ENCODE measurements at regions not wholly inside any gene's neighbourhood (a gene's known extent, or its start where the extent isn't known, plus 50 kb on each side); places are given as distances from the start of the nearest gene placed in this dataset.

DNA sequence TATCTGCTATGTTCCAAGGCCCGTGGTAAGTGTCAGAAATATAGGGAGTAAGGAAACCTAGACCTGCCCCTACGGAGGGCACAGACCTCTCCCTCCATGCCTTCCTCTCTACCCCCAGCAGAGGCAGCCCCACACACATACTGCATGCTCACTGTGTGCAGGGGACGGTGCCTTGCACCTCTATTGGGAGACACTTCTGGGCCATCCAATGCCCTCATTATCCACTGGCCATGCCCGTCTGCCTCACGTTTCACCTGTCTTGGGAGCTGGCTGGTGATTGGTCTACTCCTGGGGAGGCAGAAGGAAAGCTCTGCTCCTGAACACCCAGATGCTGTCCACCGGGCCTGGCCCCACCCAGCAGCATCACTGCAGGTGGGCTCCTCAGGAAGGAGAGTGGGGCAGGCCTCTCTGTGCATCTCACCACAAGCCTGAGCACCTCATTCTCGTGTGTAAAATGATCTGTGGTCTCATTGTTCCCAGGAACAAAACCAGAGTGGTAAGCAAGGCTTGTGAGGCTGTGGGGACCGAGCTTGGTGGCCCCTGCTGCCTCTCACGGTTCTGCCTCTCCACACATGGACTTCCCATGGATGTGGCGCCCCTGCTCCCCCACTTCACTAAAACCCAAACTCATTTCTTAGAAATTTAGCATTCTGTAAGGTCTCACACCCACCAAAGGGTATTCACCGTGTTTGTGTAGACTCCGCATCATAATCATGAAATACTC, 312.5 kb upstream of the HS6ST1 start:
- H3K36me3 Mint-ChIP-seq (ENCODE audit: unreplicated experiment) = no peaks in the 10 kb centered on the region
- DNase-seq = peak; percentile 8
- peaks cover 11% of the 10 kb centered on the region for H3K9me3 Mint-ChIP-seq (ENCODE audit: unreplicated experiment)
- TF ChIP-seq CTCF (IDR thresholded peaks at IDR 0.05; ENCODE audit: partially characterized antibody, unreplicated experiment) = no peak
- H3K4me1 Mint-ChIP-seq (ENCODE audit: low read depth, unreplicated experiment) = peaks cover 44% of the 10 kb centered on the region
- H3K27me3 Mint-ChIP-seq (ENCODE audit: unreplicated experiment) = peaks cover 7% of the 10 kb centered on the region
- no peak overlapping the region for H3K4me3 Mint-ChIP-seq (ENCODE audit: unreplicated experiment)
- H3K27ac Mint-ChIP-seq (ENCODE audit: unreplicated experiment) = no peak overlapping the region

DNA sequence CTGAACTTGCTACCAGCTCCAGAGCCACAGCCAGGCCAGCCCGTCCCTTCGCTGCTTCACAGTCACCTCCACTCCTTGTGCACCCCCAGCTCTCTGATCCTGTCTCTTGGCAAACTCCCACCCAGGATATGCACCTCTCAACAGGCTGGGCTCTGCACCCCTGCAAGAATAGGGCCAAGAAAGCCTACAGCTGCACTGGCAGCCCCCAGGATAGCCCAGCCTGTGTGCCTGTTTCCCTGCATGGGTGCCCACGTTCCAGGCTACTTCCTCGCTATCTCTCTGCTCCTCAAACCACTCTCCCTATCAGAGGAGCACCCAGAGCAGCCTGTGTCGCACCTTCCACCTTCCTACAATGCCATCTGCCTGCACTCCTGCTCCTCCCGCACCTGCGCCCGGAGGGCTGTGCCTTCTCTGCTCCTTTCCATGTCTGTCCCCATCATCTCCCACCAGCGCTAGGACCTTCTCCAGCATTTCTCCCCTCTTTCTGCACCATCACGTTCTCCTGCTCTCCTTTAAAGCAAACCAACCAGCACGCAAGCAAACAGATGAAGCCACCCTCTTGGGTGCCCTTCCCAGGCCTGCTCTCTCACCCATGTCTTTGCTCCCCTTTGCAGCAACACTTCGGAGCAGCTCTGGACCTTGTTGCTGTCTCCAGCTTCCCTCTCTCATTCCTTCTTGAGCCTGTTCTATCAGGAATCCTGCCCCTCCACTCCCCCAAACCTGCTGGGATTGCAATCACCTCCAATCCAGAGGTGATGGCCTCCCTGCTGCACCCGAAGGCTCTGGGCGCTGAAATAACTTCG, 313.2 kb upstream of the HS6ST1 start:
- peaks cover 9% of the 10 kb centered on the region for H3K9me3 Mint-ChIP-seq (ENCODE audit: unreplicated experiment)
- no peaks in the 10 kb centered on the region for H3K36me3 Mint-ChIP-seq (ENCODE audit: unreplicated experiment)
- no peak for TF ChIP-seq CTCF (IDR thresholded peaks at IDR 0.05; ENCODE audit: partially characterized antibody, unreplicated experiment)
- peak overlapping the region; percentile 13 for H3K27ac Mint-ChIP-seq (ENCODE audit: unreplicated experiment)
- H3K4me3 Mint-ChIP-seq (ENCODE audit: unreplicated experiment) = peak overlapping the region; percentile 46
- peaks cover 36% of the 10 kb centered on the region for H3K4me1 Mint-ChIP-seq (ENCODE audit: low read depth, unreplicated experiment)
- peak; percentile 10 for DNase-seq
- H3K27me3 Mint-ChIP-seq (ENCODE audit: unreplicated experiment) = peaks cover 3% of the 10 kb centered on the region

DNA sequence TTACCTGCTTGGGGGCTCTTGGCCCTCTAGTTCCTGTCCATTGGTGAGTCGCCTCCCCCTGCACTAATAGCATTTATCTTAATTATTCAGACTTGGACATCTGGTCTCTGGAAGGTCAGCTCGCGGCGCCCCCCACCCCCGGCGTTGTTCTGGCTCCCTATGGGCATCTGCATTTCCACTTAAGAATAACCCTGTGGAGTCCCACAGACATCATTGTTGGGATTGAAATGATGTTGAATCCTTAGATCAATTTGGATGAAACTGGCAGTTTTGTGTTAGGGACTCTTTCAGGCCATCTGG, 313.8 kb upstream of the HS6ST1 start:
- Mint-ChIP-seq H3K4me3 (ENCODE audit: unreplicated experiment) (peak overlapping the region; percentile 46), H3K36me3 (ENCODE audit: unreplicated experiment) (no peaks in the 10 kb centered on the region)

DNA sequence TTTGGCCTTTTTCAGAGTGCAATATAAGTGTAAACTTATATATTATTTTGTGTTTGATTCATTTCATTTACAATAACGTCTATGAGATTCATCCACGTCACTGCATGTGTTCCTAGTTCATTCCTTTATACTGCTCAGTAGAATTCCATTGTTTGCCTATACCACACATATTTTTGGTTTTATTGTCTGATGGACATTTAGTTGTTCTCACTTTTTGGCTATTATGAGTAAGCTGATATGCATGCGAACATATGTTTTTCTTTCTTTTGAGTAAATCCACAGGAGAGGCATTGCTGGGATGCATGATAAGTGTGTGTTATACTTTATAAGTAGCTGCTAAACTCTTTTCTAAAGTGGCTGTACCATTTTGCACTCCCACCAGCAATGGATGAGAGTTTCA, 314.8 kb upstream of the HS6ST1 start:
- H3K4me1 Mint-ChIP-seq (ENCODE audit: low read depth, unreplicated experiment) = peaks cover 26% of the 10 kb centered on the region
- peaks cover 4% of the 10 kb centered on the region for H3K9me3 Mint-ChIP-seq (ENCODE audit: unreplicated experiment)
- peaks cover 2% of the 10 kb centered on the region for H3K27me3 Mint-ChIP-seq (ENCODE audit: unreplicated experiment)
- no peak for DNase-seq
- H3K4me3 Mint-ChIP-seq (ENCODE audit: unreplicated experiment) = no peak overlapping the region
- no peaks in the 10 kb centered on the region for H3K36me3 Mint-ChIP-seq (ENCODE audit: unreplicated experiment)
- H3K27ac Mint-ChIP-seq (ENCODE audit: unreplicated experiment) = no peak overlapping the region
- no peak for TF ChIP-seq CTCF (IDR thresholded peaks at IDR 0.05; ENCODE audit: partially characterized antibody, unreplicated experiment)

More for the DNA sequence above, 313.8 kb upstream of the HS6ST1 start:
- TF ChIP-seq CTCF (IDR thresholded peaks at IDR 0.05; ENCODE audit: partially characterized antibody, unreplicated experiment) = no peak
- peaks cover 31% of the 10 kb centered on the region for H3K4me1 Mint-ChIP-seq (ENCODE audit: low read depth, unreplicated experiment)
- DNase-seq = peak; percentile 40
- peaks cover 4% of the 10 kb centered on the region for H3K9me3 Mint-ChIP-seq (ENCODE audit: unreplicated experiment)
- no peaks in the 10 kb centered on the region for H3K27me3 Mint-ChIP-seq (ENCODE audit: unreplicated experiment)
- H3K27ac Mint-ChIP-seq (ENCODE audit: unreplicated experiment) = no peak overlapping the region

GRCh38 chr2:128635361-128635900, 316.8 kb upstream of the HS6ST1 start:
- no peak overlapping the region for H3K4me3 Mint-ChIP-seq (ENCODE audit: unreplicated experiment)

More at GRCh38 chr2:128635361-128635900, 316.8 kb upstream of the HS6ST1 start:
- Mint-ChIP-seq H3K27ac (ENCODE audit: unreplicated experiment) (no peak overlapping the region), H3K9me3 (ENCODE audit: unreplicated experiment) (peaks cover 4% of the 10 kb centered on the region), H3K27me3 (ENCODE audit: unreplicated experiment) (peaks cover 2% of the 10 kb centered on the region), H3K4me1 (ENCODE audit: low read depth, unreplicated experiment) (peaks cover 32% of the 10 kb centered on the region), H3K36me3 (ENCODE audit: unreplicated experiment) (no peaks in the 10 kb centered on the region)
- no peak for TF ChIP-seq CTCF (IDR thresholded peaks at IDR 0.05; ENCODE audit: partially characterized antibody, unreplicated experiment)
- peak; percentile 4 for DNase-seq

All from glutamatergic neuron (in vitro differentiated cells).